Muscle of leg (tissue), 3 donors: ENCODE measurements at regions not wholly inside any gene's neighbourhood (a gene's known extent, or its start where the extent isn't known, plus 50 kb on each side); places are given as distances from the start of the nearest gene placed in this dataset.
"Not testable (repeated sequence)": the region's sequence is repeated elsewhere in the genome, so short reads cannot be mapped to it uniquely, and the experiment has no call there.

ENCODE experiments used
- DNase-seq: peaks from one replicate; pipeline ENCODE4 v3.0.0; 2013
- H3K27ac ChIP-seq: one replicate; pipeline ENCODE4 v1.5.1; 2013; ENCODE audit warnings: mild to moderate bottlenecking, low read length, control low read depth
- H3K27me3 ChIP-seq: one replicate; pipeline ENCODE4 v1.6.1; 2013; ENCODE audit warnings: low read length; ENCODE audit not compliant: control insufficient read depth, insufficient read depth
- H3K36me3 ChIP-seq: one replicate; pipeline ENCODE4 v1.6.1; 2013; ENCODE audit warnings: low read length; ENCODE audit not compliant: control insufficient read depth, insufficient read depth
- H3K4me1 ChIP-seq: one replicate; pipeline ENCODE4 v1.6.1; 2013; ENCODE audit warnings: low read length; ENCODE audit not compliant: control insufficient read depth, insufficient read depth
- H3K4me3 ChIP-seq: one replicate; pipeline ENCODE4 v1.5.1; 2013; ENCODE audit warnings: low read length, control low read depth
- H3K9me3 ChIP-seq: replicated peaks from 2 replicates; pipeline ENCODE4 v1.6.1; 2013; ENCODE audit warnings: low read depth, low read length; ENCODE audit not compliant: control insufficient read depth
- WGBS: methylation state at CpG from one replicate; pipeline ENCODE4 v1.1.5; 2013; ENCODE audit warnings: missing lambda C conversion rate; ENCODE audit not compliant: insufficient coverage; 5-methylcytosine and 5-hydroxymethylcytosine counted together

DNA sequence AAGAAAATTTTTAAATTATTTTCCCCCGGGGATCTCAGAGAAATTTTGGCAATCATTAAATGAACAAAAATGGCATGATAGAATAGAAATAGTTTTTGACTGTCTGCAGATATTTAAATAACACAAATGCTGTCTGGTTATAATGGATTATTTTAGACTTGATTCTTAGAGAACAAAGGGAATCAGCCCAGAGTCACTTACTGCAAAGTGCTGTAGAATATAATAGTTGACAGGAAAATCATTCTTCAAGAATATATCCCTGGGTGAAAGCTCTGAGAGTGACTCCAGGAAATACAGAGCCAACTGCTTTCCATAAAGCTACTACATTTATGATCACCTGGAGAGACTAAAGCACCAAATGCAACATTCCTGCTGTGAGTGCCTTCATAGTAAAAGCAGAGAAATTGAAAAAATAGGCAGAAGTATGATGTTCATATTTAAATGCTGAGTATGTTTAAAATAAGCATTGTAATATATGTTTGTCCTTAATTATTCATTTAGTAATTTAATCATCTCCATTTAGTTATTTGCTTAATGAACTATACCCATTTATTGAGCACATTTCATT, 1765.8 kb downstream of the SLITRK1 start:
- Histone ChIP-seq H3K9me3 (no peaks in the 10 kb centered on the region), H3K27ac (no peak overlapping the region), H3K4me1 (no peaks in the 10 kb centered on the region), H3K36me3 (no peaks in the 10 kb centered on the region), H3K4me3 (no peak overlapping the region), H3K27me3 (no peaks in the 10 kb centered on the region)
- no peak for DNase-seq
- no CpG with 5 or more reads among the region's 1 CpG for WGBS

DNA sequence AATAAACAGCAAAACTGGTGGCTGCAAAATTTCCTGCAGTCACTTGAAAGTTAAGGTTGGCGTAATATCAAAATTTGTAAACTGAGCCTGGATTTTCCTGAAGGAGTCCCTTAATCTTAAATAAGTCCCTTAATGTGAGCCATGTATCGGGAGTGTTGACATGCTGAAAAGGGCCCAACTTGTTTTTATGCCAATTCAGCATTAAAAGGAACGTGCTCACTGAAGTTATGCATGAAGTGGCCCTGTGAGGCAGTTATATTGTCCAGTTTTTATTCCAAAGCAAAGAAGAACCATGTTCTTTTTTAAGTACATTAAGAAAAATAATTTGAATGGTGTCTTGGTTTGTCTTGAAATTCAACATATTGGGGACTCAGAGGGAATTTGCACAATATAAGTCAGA, 1766.9 kb downstream of the SLITRK1 start:
- Histone ChIP-seq H3K27ac (no peak overlapping the region), H3K36me3 (no peaks in the 10 kb centered on the region), H3K4me1 (no peaks in the 10 kb centered on the region), H3K27me3 (no peaks in the 10 kb centered on the region), H3K9me3 (no peaks in the 10 kb centered on the region), H3K4me3 (no peak overlapping the region)
- peak; percentile 1 for DNase-seq
- WGBS, result 100% methylated on average over 1 of the region's 3 CpGs

DNA sequence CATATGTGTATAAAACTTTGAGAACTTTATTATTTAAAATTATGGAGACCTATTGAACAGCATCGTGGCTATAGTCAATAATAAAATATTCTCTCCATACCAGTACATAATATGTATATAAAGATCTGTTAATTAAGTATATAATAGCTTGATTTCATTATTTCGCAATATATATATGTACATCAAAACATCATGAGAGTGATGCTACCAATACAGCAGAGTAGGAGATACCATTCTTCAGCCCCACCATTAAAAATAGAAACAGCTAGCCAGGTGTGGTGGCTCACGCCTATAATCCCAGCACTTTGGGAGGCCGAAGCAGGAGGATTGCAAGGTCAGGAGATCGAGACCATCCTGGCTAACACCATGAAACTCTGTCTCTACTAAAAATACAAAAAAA, 1755.3 kb upstream of the SPRY2 start:
- H3K4me3 ChIP-seq, result no peak overlapping the region
- WGBS, result no CpG with 5 or more reads among the region's 5 CpGs

DNA sequence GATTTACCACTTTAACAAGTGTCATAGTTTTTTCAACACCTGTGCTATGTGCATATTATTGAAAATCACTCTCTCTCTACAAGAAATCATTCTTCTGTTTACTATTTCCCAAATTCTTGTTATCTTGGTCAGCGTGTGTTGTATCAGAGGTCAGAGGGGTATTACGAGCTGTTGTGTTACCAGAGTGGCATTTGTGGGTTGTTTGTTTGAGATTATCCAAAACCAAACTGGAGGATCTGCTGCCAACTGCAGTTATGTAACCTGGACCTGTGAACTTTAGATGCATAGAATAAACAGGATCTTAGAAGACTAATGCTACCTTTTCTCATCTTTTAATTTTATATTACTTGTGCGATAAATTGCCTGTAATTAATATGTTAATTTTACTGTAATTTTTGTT, 1751.4 kb upstream of the SPRY2 start:
- Histone ChIP-seq H3K4me3 (no peak overlapping the region), H3K36me3 (no peaks in the 10 kb centered on the region), H3K27ac (no peak overlapping the region), H3K9me3 (peaks cover 1% of the 10 kb centered on the region), H3K4me1 (no peaks in the 10 kb centered on the region), H3K27me3 (no peaks in the 10 kb centered on the region)
- DNase-seq, result no peak
- WGBS, result no CpG with 5 or more reads among the region's 3 CpGs

More for the DNA sequence above, 1755.3 kb upstream of the SPRY2 start:
- H3K4me1 ChIP-seq, result no peaks in the 10 kb centered on the region
- peaks cover 2% of the 10 kb centered on the region for H3K9me3 ChIP-seq
- DNase-seq, result no peak
- H3K27me3 ChIP-seq, result no peaks in the 10 kb centered on the region
- no peak overlapping the region for H3K27ac ChIP-seq
- H3K36me3 ChIP-seq, result no peaks in the 10 kb centered on the region

DNA sequence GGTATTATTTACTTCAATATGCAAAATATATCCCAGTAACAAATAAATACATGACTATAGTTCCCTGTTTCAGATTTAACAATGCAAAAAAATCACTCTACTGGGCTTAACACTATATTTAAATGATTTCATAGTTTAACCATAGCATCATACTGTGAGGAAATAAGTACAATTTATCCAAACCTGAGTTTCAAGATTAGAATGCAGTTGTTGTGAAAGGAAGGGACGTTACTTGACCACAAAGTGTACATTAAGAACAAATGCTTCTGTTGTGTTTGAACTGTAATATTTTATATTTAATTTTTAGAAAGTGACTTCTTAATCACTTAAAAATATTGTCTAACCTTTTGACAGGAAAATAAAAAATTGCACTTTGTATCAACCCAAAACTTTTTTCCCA, 1747.9 kb upstream of the SPRY2 start:
- no peaks in the 10 kb centered on the region for H3K9me3 ChIP-seq
- no CpG with 5 or more reads among the region's 1 CpG for WGBS
- no peak overlapping the region for H3K4me3 ChIP-seq
- no peaks in the 10 kb centered on the region for H3K4me1 ChIP-seq
- H3K27ac ChIP-seq, result no peak overlapping the region
- no peaks in the 10 kb centered on the region for H3K36me3 ChIP-seq
- no peaks in the 10 kb centered on the region for H3K27me3 ChIP-seq
- no peak for DNase-seq

DNA sequence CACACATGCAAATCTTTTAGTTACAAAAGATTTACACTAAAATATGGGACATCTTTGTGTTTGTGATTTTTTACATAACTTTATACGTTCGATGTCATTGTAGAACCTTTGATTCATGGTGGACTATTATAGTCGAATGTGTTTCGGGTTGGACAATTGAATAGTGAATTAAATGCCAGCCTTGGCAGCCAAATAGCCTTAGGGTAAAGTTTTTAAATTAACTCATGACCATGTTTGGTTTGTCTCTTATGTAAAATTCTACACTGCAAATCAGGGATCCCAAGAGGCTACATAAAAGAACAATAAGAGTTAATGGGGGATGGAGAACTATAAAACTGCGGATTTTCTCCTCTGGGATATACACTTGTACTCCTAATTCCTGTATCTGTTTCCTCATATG, 1735.6 kb upstream of the SPRY2 start:
- Histone ChIP-seq H3K27me3 (no peaks in the 10 kb centered on the region), H3K27ac (no peak overlapping the region), H3K4me1 (no peaks in the 10 kb centered on the region), H3K36me3 (no peaks in the 10 kb centered on the region), H3K9me3 (no peaks in the 10 kb centered on the region), H3K4me3 (no peak overlapping the region)
- WGBS, result no CpG with 5 or more reads among the region's 5 CpGs
- no peak for DNase-seq

DNA sequence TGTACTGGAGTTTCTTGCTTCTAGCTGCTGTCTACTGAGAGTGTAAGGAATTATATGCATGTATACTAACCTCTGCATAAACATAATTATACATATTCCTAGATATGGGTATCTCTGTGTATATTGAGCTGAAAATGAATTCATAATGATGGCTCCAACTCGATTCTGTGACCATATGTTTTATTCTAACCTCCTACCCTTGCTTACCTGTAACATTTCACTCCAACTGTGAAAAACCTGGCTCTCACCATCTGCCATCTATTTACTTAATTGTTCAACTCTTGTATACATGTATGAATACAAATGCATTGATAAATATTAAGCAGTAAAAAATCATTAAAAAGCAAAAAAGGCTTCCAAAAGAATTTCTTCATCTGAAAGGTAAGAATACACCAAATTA, 1729.5 kb upstream of the SPRY2 start:
- Histone ChIP-seq H3K9me3 (no peaks in the 10 kb centered on the region), H3K4me3 (no peak overlapping the region), H3K4me1 (no peaks in the 10 kb centered on the region), H3K36me3 (no peaks in the 10 kb centered on the region), H3K27me3 (no peaks in the 10 kb centered on the region), H3K27ac (no peak overlapping the region)
- WGBS, result no CpG with 5 or more reads among the region's 1 CpG
- DNase-seq, result no peak

DNA sequence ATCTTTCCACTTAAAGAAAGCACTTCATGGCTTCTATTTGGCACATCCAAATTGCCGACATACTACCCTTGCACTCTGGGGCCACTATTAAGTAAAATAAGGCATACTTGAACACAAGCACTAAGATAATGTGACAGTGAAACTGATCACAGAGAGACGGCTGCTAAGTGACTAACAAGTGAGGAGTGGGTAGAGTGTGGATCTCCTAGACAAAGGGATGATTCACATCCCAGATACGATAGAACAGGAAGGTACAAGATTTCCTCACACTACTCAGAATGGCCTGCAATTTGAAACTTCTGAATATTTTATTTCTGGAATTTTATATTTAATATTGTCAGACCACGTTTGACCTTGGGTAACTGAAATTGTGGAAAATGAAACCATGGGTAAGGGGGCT, 1721.8 kb upstream of the SPRY2 start:
- Histone ChIP-seq H3K9me3 (no peaks in the 10 kb centered on the region), H3K27me3 (no peaks in the 10 kb centered on the region), H3K27ac (no peak overlapping the region), H3K4me3 (no peak overlapping the region), H3K4me1 (no peaks in the 10 kb centered on the region), H3K36me3 (no peaks in the 10 kb centered on the region)
- DNase-seq, result no peak
- WGBS, result no CpG with 5 or more reads among the region's 4 CpGs

DNA sequence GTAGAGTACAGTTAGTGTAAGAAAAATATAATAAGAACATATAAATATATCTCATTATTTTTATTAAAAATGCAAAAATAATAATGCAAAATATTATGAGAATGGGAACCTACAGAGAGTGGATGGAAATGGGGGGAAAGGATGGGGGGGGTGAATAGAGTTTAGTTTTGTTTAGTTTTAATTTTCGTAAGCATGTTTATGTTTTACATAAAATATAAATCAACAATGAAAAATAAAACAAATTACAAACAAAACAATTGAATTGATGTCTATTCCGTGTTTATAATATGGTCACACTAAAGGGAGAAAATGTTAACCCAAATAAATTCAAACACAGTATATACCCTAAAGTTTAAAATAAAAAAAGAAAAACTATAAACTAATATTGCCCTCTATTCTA, 1717.4 kb upstream of the SPRY2 start:
- Histone ChIP-seq H3K9me3 (no peaks in the 10 kb centered on the region), H3K27me3 (no peaks in the 10 kb centered on the region), H3K27ac (no peak overlapping the region), H3K4me3 (no peak overlapping the region), H3K36me3 (no peaks in the 10 kb centered on the region), H3K4me1 (no peaks in the 10 kb centered on the region)
- no CpG with 5 or more reads among the region's 2 CpGs for WGBS
- no peak for DNase-seq

DNA sequence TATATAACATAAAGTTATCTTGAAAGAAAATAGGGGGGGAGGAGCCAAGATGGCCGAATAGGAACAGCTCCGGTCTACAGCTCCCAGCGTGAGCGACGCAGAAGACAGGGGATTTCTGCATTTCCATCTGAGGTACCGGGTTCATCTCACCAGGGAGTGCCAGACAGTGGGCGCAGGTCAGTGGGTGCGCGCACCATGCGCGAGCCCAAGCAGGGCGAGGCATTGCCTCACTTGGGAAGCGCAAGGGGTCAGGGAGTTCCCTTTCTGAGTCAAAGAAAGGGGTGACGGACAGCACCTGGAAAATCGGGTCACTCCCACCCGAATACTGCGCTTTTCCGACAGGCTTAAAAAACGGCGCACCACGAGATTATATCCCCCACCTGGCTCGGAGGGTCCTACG, 1704.4 kb upstream of the SPRY2 start:
- not testable (repeated sequence) for H3K27ac ChIP-seq, H3K9me3 ChIP-seq, H3K27me3 ChIP-seq, DNase-seq, H3K4me3 ChIP-seq, H3K4me1 ChIP-seq, H3K36me3 ChIP-seq
- WGBS, result 96% methylated on average over 8 of the region's 23 CpGs

DNA sequence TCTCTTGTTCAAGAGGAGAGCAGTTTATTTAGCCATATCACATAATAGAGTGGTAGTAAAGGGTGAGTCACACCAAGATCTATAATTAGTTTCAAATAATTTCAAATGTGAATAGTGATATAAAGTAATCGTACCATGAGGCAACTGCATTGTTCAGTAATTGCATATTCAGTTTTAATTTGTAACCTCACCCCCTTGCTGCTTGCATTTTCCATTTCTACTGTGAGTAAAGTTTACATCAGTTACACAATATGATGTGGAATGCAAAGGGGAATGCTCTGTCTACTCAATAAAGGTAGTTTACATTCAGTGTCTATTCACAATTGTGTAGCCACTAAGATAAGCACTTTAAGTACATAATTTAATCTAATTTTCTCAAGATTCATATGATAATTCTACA, 1695.7 kb upstream of the SPRY2 start:
- no CpG with 5 or more reads among the region's 1 CpG for WGBS
- H3K27ac ChIP-seq, result no peak overlapping the region

More for the DNA sequence above, 1695.7 kb upstream of the SPRY2 start:
- Histone ChIP-seq H3K4me1 (no peaks in the 10 kb centered on the region), H3K4me3 (no peak overlapping the region), H3K27me3 (no peaks in the 10 kb centered on the region), H3K36me3 (no peaks in the 10 kb centered on the region), H3K9me3 (no peaks in the 10 kb centered on the region)
- DNase-seq, result no peak
